Lower leg skin (tissue), 4 donors: ENCODE measurements at regions not wholly inside any gene's neighbourhood (a gene's known extent, or its start where the extent isn't known, plus 50 kb on each side); places are given as distances from the start of the nearest gene placed in this dataset.

Source experiments
- DNase-seq, 2 donors: peaks; one replicate each; pipeline ENCODE4 v3.0.0-alpha.2; 2019; ENCODE audit warnings: low spot score in 2 of 2
- H3K4me3 ChIP-seq: fragments of 200-600 bp; sonication (generic); 2 replicates; pipeline ENCODE4 v1.5.1; 2017; ENCODE audit warnings: mild to moderate bottlenecking, low read depth; ENCODE audit not compliant: poor library complexity, severe bottlenecking
- CTCF ChIP-seq, 3 donors: fragments of 450-650 bp; IDR thresholded peaks; one replicate each; pipeline ENCODE4 v1.5.1; 2016; ENCODE audit warnings: antibody characterized with exemption in 3 of 3, mild to moderate bottlenecking in 3 of 3, moderate library complexity in 2 of 3
- POLR2A ChIP-seq, 2 donors: fragments of 450-650 bp; IDR thresholded peaks; one replicate each; pipeline ENCODE4 v1.6.1; 2016 to 2017; ENCODE audit warnings: antibody characterized with exemption in 2 of 2, mild to moderate bottlenecking in 1 of 2, moderate library complexity in 1 of 2
- WGBS, 2 donors: methylation state at CpG; one replicate each; pipeline ENCODE4 v1.1.5; 2018; 5-methylcytosine and 5-hydroxymethylcytosine counted together
- intact Hi-C: fragments of 100-400 bp; cut with DNase I; formaldehyde crosslinking; loops from one replicate; pipeline ENCODE4 v1.15.0; 2023; ENCODE audit warnings: low total_unique reads

- no peak overlapping the region for H3K4me3 ChIP-seq
- TF ChIP-seq POLR2A (IDR thresholded peaks at IDR 0.05) (no peak), CTCF (IDR thresholded peaks at IDR 0.05) (no peak)
- intact Hi-C loops = no loop called here
- no peak for DNase-seq
- WGBS, 2 donors = 81 to 84% methylated on average over 3 of the region's 3 CpGs
These were observed 128.1 kb upstream of the THRB start for GRCh38 chr3:24622696-24623225.

- no peak for TF ChIP-seq CTCF (IDR thresholded peaks at IDR 0.05)
- intact Hi-C loops = no loop called here
- no peak overlapping the region for H3K4me3 ChIP-seq
- WGBS, 2 donors = 74 to 81% methylated on average over 3 of the region's 3 CpGs
- no peak for DNase-seq
These were observed 129.0 kb upstream of the THRB start for GRCh38 chr3:24623657-24624056.

GRCh38 chr3:24624938-24625681, 130.5 kb upstream of the THRB start:
- DNase-seq = no peak
- intact Hi-C loops = no loop called here
- TF ChIP-seq POLR2A (IDR thresholded peaks at IDR 0.05) = no peak
- TF ChIP-seq CTCF (IDR thresholded peaks at IDR 0.05) = no peak
- no peak overlapping the region for H3K4me3 ChIP-seq
- WGBS, 2 donors = 47% methylated on average over 2 of the region's 2 CpGs

GRCh38 chr3:24628523-24629258, 134.0 kb upstream of the THRB start:
- DNase-seq = no peak
- no peak overlapping the region for H3K4me3 ChIP-seq
- 75 to 90% methylated on average over 4 of the region's 4 CpGs for WGBS, 2 donors
- TF ChIP-seq CTCF (IDR thresholded peaks at IDR 0.05) (no peak), POLR2A (IDR thresholded peaks at IDR 0.05) (no peak)
- intact Hi-C loops = no loop called here

- no peak overlapping the region for H3K4me3 ChIP-seq
- no peak for DNase-seq
- no peak for TF ChIP-seq POLR2A (IDR thresholded peaks at IDR 0.05)
- TF ChIP-seq CTCF (IDR thresholded peaks at IDR 0.05) = no peak
- intact Hi-C loops = no loop called here
These were observed 136.8 kb upstream of the THRB start for GRCh38 chr3:24631481-24631880.
